Keratinocyte (primary cell): ENCODE measurements at regions not wholly inside any gene's neighbourhood (a gene's known extent, or its start where the extent isn't known, plus 50 kb on each side); places are given as distances from the start of the nearest gene placed in this dataset.

ENCODE experiments used
- DNase-seq: peaks from one replicate; pipeline ENCODE4 v3.0.0-alpha.2; 2011; ENCODE audit warnings: low read depth, missing footprints, low spot score
- FAIRE-seq: peaks from 2 replicates; lab custom pipeline; 2011; peaks lifted over from hg19 to GRCh38; lab: Jason Lieb, UNC
- H2AFZ ChIP-seq: 2 replicates; pipeline ENCODE4 v1.6.0; 2012; ENCODE audit warnings: low read length, control low read depth, inconsistent platforms; ENCODE audit not compliant: control insufficient read depth
- H3K27ac ChIP-seq: 2 replicates; pipeline ENCODE4 v1.5.1; 2011; ENCODE audit warnings: low read length; ENCODE audit not compliant: control insufficient read depth, insufficient read depth
- H3K27me3 ChIP-seq: 3 replicates; pipeline ENCODE4 v1.6.0; 2011; ENCODE audit warnings: low read length; ENCODE audit not compliant: control insufficient read depth, insufficient read depth; ENCODE audit errors: extremely low read depth
- H3K36me3 ChIP-seq, 2 experiments: 2 replicates in 1 of 2; 3 replicates in 1 of 2; pipeline ENCODE4 v1.5.1; 2011; ENCODE audit warnings: low read length in 2 of 2, mild to moderate bottlenecking in 1 of 2; ENCODE audit not compliant: control insufficient read depth in 2 of 2, insufficient read depth in 2 of 2; ENCODE audit errors: extremely low read depth in 1 of 2
- H3K4me1 ChIP-seq: 3 replicates; pipeline ENCODE4 v1.5.1; 2011; ENCODE audit warnings: low read length; ENCODE audit not compliant: control insufficient read depth, insufficient read depth; ENCODE audit errors: extremely low read depth
- H3K4me2 ChIP-seq: 3 replicates; pipeline ENCODE4 v1.6.0; 2011; ENCODE audit warnings: low read depth, low read length; ENCODE audit not compliant: control insufficient read depth, insufficient read depth; ENCODE audit errors: extremely low read depth
- H3K4me3 ChIP-seq, 3 experiments: fragments of 200-600 bp in 1 of 3; sonication (generic) in 1 of 3; 2 replicates in 2 of 3; 3 replicates in 1 of 3; pipeline ENCODE4 v1.5.1; 2011 to 2016; ENCODE audit warnings: low read length in 3 of 3, mild to moderate bottlenecking in 3 of 3, control low read depth in 2 of 3, inconsistent platforms in 1 of 3, low read depth in 1 of 3, mixed read lengths in 1 of 3, mixed run types in 1 of 3, moderate library complexity in 1 of 3; ENCODE audit not compliant: control insufficient read depth in 2 of 3, insufficient read depth in 2 of 3; ENCODE audit errors: extremely low read depth in 1 of 3
- H3K79me2 ChIP-seq: 2 replicates; pipeline ENCODE4 v1.6.0; 2012; ENCODE audit warnings: low read length; ENCODE audit not compliant: control insufficient read depth, insufficient read depth
- H3K9ac ChIP-seq: 3 replicates; pipeline ENCODE4 v1.6.0; 2011; ENCODE audit warnings: low read length; ENCODE audit not compliant: control insufficient read depth, insufficient read depth; ENCODE audit errors: extremely low read depth
- H3K9me1 ChIP-seq: 3 replicates; pipeline ENCODE4 v1.6.0; 2011; ENCODE audit warnings: low read length; ENCODE audit not compliant: control insufficient read depth, insufficient read depth; ENCODE audit errors: extremely low read depth
- H3K9me3 ChIP-seq: 2 replicates; pipeline ENCODE4 v1.5.1; 2012; ENCODE audit warnings: low read depth, low read length; ENCODE audit not compliant: control insufficient read depth
- H4K20me1 ChIP-seq: 3 replicates; pipeline ENCODE4 v1.6.0; 2011; ENCODE audit warnings: low read length; ENCODE audit not compliant: control insufficient read depth, insufficient read depth; ENCODE audit errors: extremely low read depth
- CTCF ChIP-seq, 3 experiments: IDR thresholded peaks in 1 of 3; conservative IDR thresholded peaks in 1 of 3; optimal IDR thresholded peaks in 1 of 3; 2 replicates in 2 of 3; 3 replicates in 1 of 3; pipeline versions ENCODE3 to v1.5.1; 2011; ENCODE audit warnings: low read length in 3 of 3, mild to moderate bottlenecking in 3 of 3, moderate library complexity in 2 of 3, control low read depth in 1 of 3, inconsistent platforms in 1 of 3; ENCODE audit not compliant: insufficient read depth in 2 of 3; ENCODE audit errors: extremely low read depth in 1 of 3
- EZH2 ChIP-seq: IDR thresholded peaks from one replicate; pipeline ENCODE4 v1.6.1; 2012; ENCODE audit warnings: inconsistent platforms, mild to moderate bottlenecking, low read length, moderate library complexity
- dilution Hi-C: fragments of 300-500 bp; cut with MboI; formaldehyde crosslinking; loops from one replicate; pipeline ENCODE4 v1.7.0; 2020; ENCODE audit warnings: low sequenced_read_pairs; ENCODE audit not compliant: extremely low pct_ligation_motif_present

DNA sequence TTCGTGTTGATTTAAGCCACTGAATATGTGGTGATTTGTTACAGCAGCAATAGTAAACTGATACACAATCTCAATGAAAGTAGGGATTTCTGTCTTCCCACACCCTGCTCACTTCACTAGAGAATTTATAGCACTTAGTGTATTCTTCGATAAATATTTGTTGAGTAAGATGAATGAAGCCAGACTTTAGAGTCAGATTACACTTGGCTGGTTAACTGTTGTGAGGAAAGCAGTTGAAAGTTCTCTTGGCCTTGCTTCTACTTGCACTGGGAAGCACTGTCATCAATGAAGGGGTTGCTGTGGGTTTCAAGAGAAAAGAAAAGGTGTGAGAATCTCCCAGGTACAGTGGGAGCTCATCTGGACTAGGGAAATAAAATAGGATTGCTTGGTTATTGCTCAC, 82.1 kb upstream of the IGFBP3 start:
- no peak overlapping the region for H3K4me3 ChIP-seq
- TF ChIP-seq EZH2 = no peak
- no peak for TF ChIP-seq CTCF (optimal IDR thresholded peaks at IDR 0.05 in 1 of 3, IDR thresholded peaks at IDR 0.05 in 1 of 3, conservative IDR thresholded peaks at IDR 0.05 in 1 of 3; ENCODE audit: extremely low read depth in 1 of 3, insufficient read depth in 2 of 3, low read length in 3 of 3)
- H3K4me1 ChIP-seq = peaks cover 14% of the 10 kb centered on the region
- no peak for DNase-seq
- no peak overlapping the region for H3K4me2 ChIP-seq
- no peak overlapping the region for H3K27ac ChIP-seq
- no peak overlapping the region for H2AFZ ChIP-seq
- FAIRE-seq = no peak
- H3K36me3 ChIP-seq = no peaks in the 10 kb centered on the region
- peaks cover 2% of the 10 kb centered on the region for H3K9me3 ChIP-seq
- no peak overlapping the region for H3K9ac ChIP-seq
- H3K79me2 ChIP-seq = no peaks in the 10 kb centered on the region
- H3K9me1 ChIP-seq = no peaks in the 10 kb centered on the region
- H3K27me3 ChIP-seq = no peaks in the 10 kb centered on the region
- H4K20me1 ChIP-seq = no peaks in the 10 kb centered on the region
- dilution Hi-C loops = no loop called here

GRCh38 chr7:46000513-46000912, 79.4 kb upstream of the IGFBP3 start:
- Histone ChIP-seq H3K36me3 (no peaks in the 10 kb centered on the region), H3K4me3 (no peak overlapping the region), H3K9ac (no peak overlapping the region), H3K27me3 (no peaks in the 10 kb centered on the region), H3K4me2 (no peak overlapping the region), H3K9me3 (peaks cover 1% of the 10 kb centered on the region), H3K27ac (no peak overlapping the region), H3K4me1 (peaks cover 14% of the 10 kb centered on the region), H2AFZ (no peak overlapping the region), H4K20me1 (no peaks in the 10 kb centered on the region), H3K79me2 (no peaks in the 10 kb centered on the region), H3K9me1 (no peaks in the 10 kb centered on the region)
- dilution Hi-C loops = no loop called here
- TF ChIP-seq CTCF (optimal IDR thresholded peaks at IDR 0.05 in 1 of 3, IDR thresholded peaks at IDR 0.05 in 1 of 3, conservative IDR thresholded peaks at IDR 0.05 in 1 of 3; ENCODE audit: extremely low read depth in 1 of 3, insufficient read depth in 2 of 3, low read length in 3 of 3) (no peak), EZH2 (no peak)
- FAIRE-seq (no peak), DNase-seq (no peak)
